ENCODE measurements at regions not wholly inside any gene's neighbourhood (a gene's known extent, or its start where the extent isn't known, plus 50 kb on each side); places are given as distances from the start of the nearest gene placed in this dataset.

- TF ChIP-seq EGR1 (IDR thresholded peaks at IDR 0.05) (no peak), RAD21 (IDR thresholded peaks at IDR 0.05; ENCODE audit: low read depth) (no peak), FOXM1 (IDR thresholded peaks at IDR 0.05; ENCODE audit: borderline replicate concordance, low read depth) (no peak), CREB1 (IDR thresholded peaks at IDR 0.05; ENCODE audit: low read depth) (no peak), TEAD4 (IDR thresholded peaks at IDR 0.05) (no peak), MAX (IDR thresholded peaks at IDR 0.05) (no peak), ZBTB7A (IDR thresholded peaks at IDR 0.05; ENCODE audit: low read depth) (no peak), REST (IDR thresholded peaks at IDR 0.05; ENCODE audit: low read depth) (no peak), TCF12 (IDR thresholded peaks at IDR 0.05; ENCODE audit: low read depth) (no peak), NFIC (IDR thresholded peaks at IDR 0.05) (no peak), EP300 (IDR thresholded peaks at IDR 0.05; ENCODE audit: borderline replicate concordance) (no peak), CEBPB (IDR thresholded peaks at IDR 0.05) (no peak), YY1 (IDR thresholded peaks at IDR 0.05; ENCODE audit: low read depth) (no peak)
Observed at GRCh38 chr13:26155568-26155967, 66.5 kb downstream of the RNF6 start.

- TF ChIP-seq CEBPB (IDR thresholded peaks at IDR 0.05) (0 out of 2 replicates have a peak, but pooled peaks have one; percentile 10), YY1 (IDR thresholded peaks at IDR 0.05; ENCODE audit: low read depth) (no peak)
Observed at GRCh38 chr13:26133851-26134250, 82.0 kb upstream of the SHISA2 start.

GRCh38 chr13:26133286-26133685 is 81.5 kb upstream of the SHISA2 start:
- TF ChIP-seq TCF12 (IDR thresholded peaks at IDR 0.05; ENCODE audit: low read depth) (no peak), MAX (IDR thresholded peaks at IDR 0.05) (no peak), USF1 (IDR thresholded peaks at IDR 0.05) (no peak), EGR1 (IDR thresholded peaks at IDR 0.05) (no peak), YY1 (IDR thresholded peaks at IDR 0.05; ENCODE audit: low read depth) (no peak), EP300 (IDR thresholded peaks at IDR 0.05; ENCODE audit: borderline replicate concordance) (no peak), NFIC (IDR thresholded peaks at IDR 0.05) (no peak), CEBPB (IDR thresholded peaks at IDR 0.05) (no peak), TAF1 (IDR thresholded peaks at IDR 0.05; ENCODE audit: low read depth) (no peak), ZBTB7A (IDR thresholded peaks at IDR 0.05; ENCODE audit: low read depth) (no peak), TEAD4 (IDR thresholded peaks at IDR 0.05) (no peak)

- peak; percentile 20 for TF ChIP-seq RAD21 (IDR thresholded peaks at IDR 0.05; ENCODE audit: low read depth)
- no peak for TF ChIP-seq REST (IDR thresholded peaks at IDR 0.05; ENCODE audit: low read depth)
Observed at GRCh38 chr13:26132756-26133155, 80.9 kb upstream of the SHISA2 start.

GRCh38 chr13:26128676-26129075 is 76.9 kb upstream of the SHISA2 start:
- TF ChIP-seq CREB1 (IDR thresholded peaks at IDR 0.05; ENCODE audit: low read depth) (no peak), ZBTB7A (IDR thresholded peaks at IDR 0.05; ENCODE audit: low read depth) (no peak), REST (IDR thresholded peaks at IDR 0.05; ENCODE audit: low read depth) (no peak), MAX (IDR thresholded peaks at IDR 0.05) (no peak), TCF12 (IDR thresholded peaks at IDR 0.05; ENCODE audit: low read depth) (no peak), TAF1 (IDR thresholded peaks at IDR 0.05; ENCODE audit: low read depth) (no peak), CEBPB (IDR thresholded peaks at IDR 0.05) (no peak), YY1 (IDR thresholded peaks at IDR 0.05; ENCODE audit: low read depth) (no peak), EGR1 (IDR thresholded peaks at IDR 0.05) (no peak), TEAD4 (IDR thresholded peaks at IDR 0.05) (no peak), FOXM1 (IDR thresholded peaks at IDR 0.05; ENCODE audit: borderline replicate concordance, low read depth) (no peak)

All from Ishikawa (cell line).